Right renal pelvis (tissue), 4 donors: ENCODE measurements at regions not wholly inside any gene's neighbourhood (a gene's known extent, or its start where the extent isn't known, plus 50 kb on each side); places are given as distances from the start of the nearest gene placed in this dataset.

Experiments
- DNase-seq, 4 donors: peaks; one replicate each; pipeline ENCODE4 v3.0.0-alpha.2; 2013; ENCODE audit warnings: low read depth in 4 of 4, low spot score in 3 of 4, missing footprints in 1 of 4

DNA sequence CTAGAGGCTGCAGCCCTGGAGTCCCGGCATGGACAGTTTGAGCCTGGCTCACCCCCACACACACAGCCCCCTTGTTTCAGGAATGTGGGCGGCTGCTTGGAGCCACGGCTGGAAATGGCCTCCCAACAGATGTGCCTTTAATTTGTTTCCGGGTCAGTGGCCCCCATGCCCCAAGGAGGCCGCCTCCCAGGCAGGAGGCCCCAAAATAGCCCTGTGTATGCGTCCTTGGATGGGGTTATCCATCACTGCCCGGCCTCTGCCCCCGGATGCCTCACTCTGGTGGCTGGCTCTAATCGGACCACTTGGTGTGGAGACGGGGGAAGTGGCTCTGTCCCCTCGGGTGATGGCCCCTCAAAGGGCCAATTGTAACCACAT lies 151.9 kb upstream of the MYCN start:
- DNase-seq = no peak

DNA sequence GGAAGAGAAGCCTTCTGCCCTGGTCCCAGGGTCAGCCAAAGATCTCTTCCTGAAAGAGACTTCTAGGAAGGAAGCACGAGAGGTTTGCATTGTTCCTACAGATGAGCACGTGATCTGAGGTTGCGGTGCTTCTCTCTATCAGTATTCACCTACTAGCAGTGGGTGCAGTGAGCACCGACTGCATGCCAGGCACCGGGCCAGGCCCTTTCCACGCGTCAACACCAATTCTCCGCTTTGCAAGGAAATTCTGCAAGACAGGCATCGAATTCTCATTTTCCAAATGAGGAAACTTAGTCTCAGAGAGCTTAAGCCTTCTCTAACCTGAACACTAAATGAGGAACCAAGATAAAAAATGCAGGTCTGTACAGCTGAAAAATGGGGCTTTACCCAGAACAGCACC lies 151.5 kb upstream of the MYCN start:
- DNase-seq = no peak

DNA sequence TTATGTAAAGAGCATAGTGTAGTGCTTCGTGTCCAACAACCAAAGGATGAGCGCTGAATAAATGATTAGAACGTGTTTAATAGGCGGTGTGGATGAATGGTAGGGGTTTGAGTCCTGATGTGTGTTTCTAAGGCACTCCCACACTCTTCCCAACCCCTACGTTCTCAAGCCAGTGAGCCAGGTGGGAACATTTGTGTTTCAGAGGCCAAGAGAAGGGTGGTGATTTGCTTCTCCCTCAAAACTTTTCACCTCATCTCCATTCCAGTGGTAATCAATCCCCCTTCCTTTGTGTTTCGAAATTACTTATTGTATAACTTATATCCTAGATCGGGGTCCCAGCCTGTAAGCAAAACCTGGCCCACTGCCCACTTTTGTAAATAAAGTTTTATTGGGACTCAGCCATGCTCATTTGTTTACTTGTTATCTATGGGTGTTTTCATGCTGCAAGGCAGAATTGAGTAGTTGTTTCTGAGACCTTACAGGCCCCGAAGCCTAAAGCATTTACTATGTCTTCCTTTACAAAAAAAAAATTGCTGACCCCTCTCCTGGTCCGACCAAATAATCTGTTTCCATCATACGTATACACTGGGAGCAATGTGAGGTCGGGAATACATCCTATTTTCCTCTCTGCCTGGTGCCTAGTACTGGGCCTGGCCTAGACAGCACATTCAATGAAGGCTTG lies 150.8 kb upstream of the MYCN start:
- no peak for DNase-seq

DNA sequence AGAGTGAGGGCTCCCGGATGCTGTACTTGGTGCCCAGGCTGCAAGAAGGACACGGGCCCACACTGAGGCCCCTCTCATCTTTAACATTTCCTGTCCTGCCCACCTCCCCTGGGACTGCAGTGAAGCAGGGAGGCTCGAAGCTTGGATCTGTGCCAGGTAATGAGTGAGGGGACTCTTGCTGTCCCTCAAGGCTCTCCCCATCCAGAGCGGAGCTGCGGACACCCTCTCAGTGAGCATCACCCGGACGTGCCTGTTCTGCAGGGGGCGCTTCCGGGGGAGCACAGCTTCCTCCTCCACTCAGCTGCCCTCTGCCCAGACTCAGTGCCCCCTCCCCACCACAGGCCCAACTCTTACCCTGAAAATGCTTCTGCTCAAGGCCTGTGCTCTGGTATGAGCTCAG lies 150.0 kb upstream of the MYCN start:
- DNase-seq = no peak

DNA sequence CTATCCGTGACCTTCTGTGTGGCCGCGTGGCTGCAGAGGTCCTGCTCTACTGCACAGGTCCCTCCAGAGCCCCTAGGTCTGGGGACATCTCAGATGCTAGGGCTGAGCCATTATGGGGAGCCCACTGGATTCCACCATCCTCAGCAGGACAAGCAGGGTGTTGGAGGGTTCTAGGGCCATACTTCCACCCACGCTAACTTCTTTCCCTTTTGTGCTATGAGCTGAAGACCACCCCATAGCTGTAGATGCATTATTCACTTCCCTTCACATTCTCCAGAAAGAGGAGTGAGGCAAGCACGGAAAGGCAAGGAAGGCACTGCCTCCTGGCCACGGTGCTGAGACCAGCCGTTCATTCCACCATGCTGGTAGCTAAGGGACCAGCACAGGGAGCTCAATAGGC lies 149.5 kb upstream of the MYCN start:
- DNase-seq = no peak

DNA sequence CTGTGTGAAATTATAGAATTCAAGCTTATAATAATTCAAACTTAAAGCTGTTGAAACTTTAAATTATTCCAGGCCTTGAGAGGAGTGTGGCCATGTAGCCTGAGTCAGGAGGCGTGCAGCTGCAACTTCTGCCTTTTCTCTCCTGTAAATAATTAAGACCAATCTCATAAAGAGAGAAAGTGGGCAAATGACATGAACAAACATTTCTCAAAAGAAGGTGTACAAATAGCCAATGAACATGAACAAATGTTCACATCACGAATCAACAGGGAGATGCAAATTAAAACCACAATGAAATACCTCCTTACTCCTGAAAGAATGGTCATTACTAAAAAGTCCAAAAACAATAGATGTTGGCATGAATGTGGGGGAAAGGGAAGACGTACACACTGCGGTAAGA lies 149.1 kb upstream of the MYCN start:
- DNase-seq = no peak

DNA sequence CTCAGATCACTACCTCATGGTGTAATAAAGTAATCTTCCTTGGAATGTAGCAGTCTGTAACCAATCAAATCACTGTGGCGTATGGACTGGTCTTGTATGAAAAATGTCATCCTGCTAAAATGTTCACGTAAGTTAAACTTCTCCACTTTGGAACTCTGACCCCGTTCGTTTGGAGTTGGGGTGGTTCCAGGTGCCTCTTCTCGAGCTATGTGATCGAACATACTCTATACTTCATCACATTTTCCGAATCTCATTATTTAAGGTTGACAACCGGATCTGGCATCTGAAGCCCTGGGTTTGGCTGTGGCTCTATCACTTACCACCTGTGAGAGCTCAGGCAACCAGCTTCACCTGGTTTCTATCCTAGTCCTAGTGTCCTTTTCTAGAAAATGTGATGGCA lies 148.0 kb upstream of the MYCN start:
- no peak for DNase-seq

DNA sequence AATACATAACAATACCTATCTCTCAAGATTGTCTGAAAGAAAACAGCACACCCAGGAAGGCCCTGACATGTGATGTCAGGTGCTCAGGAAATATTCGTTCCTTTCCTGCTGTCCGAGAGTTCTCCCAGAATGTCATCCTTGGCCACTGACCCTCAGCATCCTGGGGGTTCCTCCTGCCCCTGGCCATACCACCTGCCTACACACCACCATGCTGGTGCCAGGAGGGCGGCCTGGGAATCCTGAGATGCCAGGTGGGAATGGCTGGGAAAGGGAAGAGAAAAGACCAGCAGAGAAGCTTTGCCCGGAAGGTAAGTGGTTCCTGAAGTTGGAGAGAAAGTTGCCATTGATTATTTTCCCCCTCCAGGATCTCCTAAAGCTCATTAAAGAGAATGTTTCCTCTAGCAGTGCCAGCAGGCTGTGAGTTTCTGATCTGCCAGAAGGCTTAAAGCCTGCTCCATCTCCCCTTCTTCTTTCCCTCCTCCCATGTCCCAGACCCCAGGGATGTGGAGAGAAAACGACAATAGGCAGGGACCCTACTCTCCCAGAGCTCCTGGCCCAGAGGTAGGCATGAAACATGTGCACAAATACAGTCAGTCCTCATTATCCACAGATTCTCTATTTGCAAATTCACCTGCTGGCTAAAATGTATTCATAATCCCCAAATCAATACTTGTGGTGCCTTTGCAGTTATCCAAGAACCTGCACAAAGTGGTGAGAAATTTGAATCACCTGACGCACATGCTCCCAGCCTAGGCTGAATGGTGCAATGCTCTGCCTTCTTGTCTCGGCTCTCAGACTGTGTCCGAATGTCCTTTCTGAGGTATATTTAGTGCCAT lies 147.1 kb upstream of the MYCN start:
- DNase-seq = no peak

DNA sequence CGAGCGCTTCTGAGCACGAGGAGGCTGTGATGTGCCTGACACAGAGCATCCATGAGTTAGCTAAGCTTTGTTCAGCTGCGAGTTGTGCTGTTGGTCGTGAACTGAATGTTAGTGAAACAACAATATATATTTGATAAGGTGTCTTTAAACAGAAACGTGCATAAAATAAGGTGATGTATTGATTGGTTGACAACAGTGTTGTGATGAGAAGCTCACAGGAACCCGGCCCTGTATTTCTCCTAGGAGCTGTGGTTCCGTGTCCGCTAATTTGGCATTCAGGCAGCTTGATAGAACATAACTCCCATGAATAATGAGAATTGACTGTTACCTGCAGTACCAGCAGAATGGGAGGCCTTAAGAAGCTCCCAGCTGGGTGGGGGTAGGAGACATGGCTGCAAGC lies 146.4 kb upstream of the MYCN start:
- no peak for DNase-seq

DNA sequence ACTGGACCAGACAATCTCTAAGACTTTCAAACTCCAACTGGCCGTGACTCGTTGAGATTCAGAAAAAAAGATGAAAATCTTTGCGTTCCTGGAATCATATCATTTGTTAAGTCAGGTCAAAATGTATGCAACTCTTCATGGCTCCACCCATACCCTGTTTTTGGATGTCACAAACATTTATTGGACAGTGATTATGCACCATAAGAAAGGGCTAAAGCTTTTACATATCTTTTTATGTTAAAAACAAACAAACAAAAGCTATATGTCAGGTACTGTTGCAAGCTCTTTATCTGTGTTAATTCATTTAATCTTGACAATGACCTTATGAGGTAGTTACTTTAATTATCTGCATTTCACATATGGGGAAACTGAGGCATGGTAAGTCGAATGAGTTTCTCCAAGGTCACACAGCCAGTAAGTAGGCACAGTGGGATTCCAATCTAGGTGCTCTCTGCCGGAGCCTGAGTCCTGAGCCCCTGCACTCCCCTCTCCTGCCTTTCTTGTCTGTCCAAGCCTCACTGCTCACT lies 145.7 kb upstream of the MYCN start:
- no peak for DNase-seq

DNA sequence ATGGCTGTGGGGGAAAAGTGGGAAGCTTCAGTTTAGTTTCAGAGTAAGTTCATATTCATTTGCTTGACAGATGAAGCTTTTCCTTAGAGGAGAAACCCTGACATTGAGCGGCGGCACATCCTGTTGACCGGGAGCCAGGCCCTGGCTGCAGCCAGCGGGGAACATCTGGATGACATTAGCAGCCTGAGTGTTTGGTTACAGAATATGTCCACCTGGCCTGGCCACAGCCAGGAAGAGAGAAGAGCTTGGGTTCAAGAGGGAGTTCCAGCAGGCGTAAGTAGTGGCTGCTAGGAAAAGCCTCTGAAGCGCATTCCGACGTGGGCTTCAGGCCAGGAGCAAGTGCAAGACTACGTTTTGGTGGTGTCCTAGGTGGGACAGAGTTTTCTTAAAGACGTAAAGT lies 144.9 kb upstream of the MYCN start:
- DNase-seq = no peak

DNA sequence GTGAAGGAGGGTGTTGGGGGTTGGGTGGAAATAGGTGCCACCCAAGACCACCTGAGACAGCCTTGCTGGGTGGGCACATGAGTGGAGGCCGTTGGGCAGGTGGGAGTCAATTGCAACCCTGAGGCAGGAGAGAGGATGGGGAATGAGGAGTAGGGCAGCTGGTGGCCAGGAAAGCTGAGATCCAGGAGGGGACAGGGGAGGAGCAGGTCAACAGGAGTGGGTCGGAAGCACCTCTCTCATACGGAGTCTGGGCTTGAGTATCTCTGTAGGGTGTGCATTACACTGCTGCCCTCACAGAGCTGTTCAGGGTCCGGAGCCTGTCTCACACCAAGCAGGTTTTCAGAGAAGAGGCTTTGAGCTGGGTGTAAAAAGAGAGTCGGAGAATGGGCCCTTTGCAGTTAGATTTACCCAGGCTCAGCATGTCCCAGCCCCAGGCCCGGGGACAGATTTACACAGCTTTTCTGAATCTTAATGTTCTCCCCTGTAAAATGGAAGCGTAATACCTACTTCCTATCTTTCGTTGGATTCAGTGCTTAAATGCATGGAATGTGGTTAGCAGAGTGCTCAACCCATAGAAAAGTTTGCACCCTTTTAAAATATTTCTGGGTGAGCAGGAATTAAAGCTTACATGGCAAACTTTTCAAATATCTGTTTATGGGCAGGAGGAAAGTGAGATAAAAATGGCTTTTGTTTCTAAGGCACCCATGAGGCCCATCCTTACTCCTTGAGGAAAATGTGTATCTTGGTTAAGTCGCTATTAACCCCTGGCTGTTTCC lies 144.0 kb upstream of the MYCN start:
- no peak for DNase-seq

DNA sequence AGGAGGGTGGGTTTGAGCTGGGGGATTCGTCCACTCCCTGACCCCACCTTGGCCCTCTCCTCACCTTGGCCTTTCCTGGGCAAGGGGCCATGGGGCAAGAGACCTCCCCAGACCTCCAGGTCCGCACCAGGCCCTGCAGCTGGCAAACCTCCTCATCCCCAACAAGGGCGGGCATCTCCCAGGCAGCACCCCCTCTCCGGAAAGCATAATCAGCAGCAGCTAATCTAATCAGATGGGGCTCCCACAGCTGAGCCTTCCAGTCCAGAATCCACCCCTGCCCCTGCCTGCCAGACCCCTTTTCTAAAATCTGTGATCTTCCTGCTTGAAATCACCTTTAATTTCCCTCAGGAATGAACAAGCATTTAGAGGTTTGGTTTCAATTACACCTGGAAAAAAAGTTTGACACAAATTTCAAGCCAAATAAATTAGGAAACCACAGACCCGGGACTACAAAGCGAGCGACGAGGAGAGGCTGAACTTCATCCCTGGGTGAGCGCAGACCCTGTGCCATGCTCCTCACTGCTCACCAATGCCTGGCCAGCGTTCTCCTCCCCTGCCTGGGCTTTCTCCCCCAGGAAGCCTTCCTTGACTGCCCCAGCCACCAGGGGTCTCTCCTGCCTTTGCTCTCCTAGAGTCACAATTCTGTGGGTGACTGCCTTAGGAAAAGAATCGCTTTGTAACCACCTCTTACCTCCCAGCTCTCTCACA lies 143.0 kb upstream of the MYCN start:
- no peak for DNase-seq

DNA sequence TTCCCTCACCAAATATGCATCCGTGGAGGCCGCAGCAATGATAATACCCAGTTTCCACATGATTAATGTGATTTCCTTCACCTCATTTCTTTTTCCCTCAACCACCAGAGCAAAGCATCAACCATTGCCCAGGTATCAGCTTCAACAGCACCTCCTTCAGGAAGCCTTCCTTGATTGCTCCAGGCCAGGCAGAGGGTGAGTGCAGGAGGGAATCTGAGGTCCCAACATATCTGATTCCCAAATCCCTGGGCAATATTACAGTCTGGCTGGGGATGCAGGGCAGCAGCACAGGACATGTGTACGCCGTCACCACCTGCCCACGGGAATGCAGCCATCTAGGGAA lies 142.4 kb upstream of the MYCN start:
- no peak for DNase-seq

DNA sequence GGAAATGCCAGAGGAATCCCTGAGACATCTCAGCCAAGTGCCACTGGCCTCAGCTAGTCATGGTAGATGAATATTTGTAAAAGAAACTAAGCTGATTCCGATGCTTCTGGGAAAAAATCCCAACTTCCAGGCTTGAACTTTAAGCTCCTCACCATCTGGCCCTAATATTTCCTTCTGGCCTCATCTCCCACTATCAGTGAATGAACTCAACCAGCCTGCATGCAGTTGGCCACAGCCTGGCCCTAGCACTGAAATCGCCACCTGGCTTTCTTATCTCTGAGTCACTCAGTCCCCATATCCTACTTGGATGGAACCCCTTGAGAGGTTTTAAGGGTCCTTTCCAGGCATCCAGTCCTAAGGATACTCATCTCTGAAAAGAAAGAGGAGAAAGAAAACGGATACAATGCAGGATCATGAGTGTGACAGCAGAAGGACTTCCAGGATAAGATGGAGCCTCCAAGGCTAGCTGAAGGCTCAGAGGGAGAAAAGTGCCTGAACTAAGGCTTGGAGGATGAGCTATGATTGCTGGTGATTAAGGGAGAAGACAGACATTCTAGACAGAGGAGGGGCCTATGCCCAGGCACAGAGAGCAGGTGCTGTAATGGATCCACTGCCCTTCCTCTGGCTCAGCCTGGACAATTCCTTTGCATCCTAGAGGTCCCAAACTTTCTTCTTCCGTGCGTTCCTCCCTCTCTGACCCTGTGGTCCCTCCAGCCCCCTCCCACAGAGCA lies 141.5 kb upstream of the MYCN start:
- no peak for DNase-seq

DNA sequence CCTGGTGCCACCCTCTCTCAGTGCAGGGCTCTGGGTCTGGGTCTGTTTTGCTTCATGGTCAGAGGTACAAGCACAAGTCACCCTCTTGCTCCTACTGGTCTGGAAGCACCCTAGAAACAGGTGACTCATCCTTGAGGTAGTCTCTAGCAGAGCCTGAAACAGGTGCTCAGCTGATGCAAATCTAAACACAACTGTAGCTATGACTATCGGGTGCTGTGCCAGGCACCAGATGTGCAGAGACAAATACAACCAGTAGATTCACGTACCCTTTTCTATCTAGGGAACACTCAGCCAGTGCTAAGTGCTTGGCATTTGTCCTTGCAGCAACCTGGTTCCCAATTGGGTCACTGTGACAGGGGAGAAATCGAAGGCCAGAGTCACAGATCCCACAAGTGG lies 140.9 kb upstream of the MYCN start:
- no peak for DNase-seq

DNA sequence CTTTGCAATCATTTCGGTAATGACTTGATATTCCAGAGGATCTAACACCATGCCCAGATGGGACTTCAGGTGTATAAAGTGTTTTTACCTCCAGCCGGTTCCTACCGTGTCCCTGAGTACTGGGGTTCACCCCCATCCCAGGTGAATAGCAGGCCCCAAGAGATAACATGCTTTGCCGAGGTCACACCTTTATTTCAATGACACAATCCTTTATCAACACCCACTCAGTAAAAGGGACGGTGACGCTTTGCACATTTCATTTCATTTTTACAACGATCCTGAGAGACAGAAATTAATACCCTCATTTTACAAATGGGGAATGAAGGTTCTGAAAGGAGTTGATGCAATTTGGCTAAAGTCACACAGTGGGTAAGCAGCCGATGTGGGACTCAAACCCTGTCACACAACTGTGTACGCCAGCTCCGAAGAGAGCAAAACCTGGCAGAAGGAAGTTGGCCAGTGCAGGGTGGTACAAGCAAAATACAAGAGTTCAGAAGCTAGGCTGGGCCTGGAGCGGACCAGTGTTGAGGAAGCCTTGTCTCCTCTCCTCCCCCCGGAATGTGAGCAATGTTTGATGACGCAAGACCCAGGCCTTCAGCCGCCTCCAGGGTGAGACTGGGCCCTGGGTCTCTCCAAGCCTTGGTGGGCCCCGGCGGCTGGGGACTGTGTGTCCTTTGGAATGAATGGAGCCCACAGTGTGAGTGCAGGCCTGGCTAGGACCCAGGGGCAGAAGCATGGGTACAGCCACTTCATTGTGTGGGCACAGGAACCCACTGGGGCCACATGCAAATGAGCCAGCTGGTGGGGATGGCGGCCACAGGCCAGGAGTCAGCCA lies 139.6 kb upstream of the MYCN start:
- no peak for DNase-seq

DNA sequence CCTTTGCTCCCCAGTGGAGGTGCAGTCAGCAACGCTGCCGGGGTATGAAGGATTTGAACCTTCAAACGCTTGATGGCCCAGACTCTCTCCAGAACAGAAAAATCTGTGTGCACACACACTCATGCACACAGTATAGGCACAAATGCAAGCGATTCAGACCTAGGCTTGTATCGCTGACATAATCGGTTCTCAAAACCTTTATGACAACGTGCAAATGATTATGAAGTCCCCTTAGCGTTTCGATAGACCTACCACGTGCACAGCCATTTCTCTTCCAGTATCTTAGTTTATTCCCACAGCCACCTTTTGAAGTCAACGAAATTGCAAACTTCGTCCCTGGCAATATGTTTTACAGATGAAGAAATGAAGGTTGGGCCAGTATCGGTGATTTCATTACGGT lies 138.9 kb upstream of the MYCN start:
- DNase-seq = no peak

DNA sequence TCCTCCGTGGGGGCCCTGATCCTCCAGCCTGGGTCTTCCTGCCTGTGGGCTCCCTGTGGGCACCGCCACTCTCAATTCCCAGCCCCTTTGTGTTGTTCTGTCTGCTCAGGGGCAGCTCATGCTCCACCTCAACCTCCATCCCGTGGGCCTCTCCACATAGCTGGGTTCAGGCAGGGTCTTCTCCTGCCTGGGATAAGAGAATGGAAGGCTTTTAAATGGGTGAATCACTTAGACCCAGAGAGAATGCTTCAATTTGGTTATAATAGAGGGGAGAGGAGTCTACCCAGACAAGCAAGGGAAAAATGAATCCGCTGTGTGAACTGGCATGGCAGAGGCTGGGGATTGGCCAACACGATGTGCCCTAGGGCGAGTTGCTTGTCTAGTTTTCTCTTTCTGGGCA lies 138.4 kb upstream of the MYCN start:
- DNase-seq = no peak
